ENCODE measurements at regions not wholly inside any gene's neighbourhood (a gene's known extent, or its start where the extent isn't known, plus 50 kb on each side); places are given as distances from the start of the nearest gene placed in this dataset.

GRCh38 chr2:84031312-84032050 is 427.6 kb downstream of the SUCLG1 start:
- no peak overlapping the region for H3K27ac ChIP-seq
- TF ChIP-seq CTCF (IDR thresholded peaks at IDR 0.05), result no peak
- no peak for TF ChIP-seq ZFX (IDR thresholded peaks at IDR 0.05; ENCODE audit: borderline replicate concordance)

GRCh38 chr2:84029903-84030575 is 429.0 kb downstream of the SUCLG1 start:
- TF ChIP-seq ZFX (IDR thresholded peaks at IDR 0.05; ENCODE audit: borderline replicate concordance), result no peak
- no peak for TF ChIP-seq CTCF (IDR thresholded peaks at IDR 0.05)
- H3K27ac ChIP-seq, result no peak overlapping the region

GRCh38 chr2:84026818-84027217 is 432.3 kb downstream of the SUCLG1 start:
- TF ChIP-seq CTCF (IDR thresholded peaks at IDR 0.05) (no peak), ZFX (IDR thresholded peaks at IDR 0.05; ENCODE audit: borderline replicate concordance) (no peak)
- no peak overlapping the region for H3K27ac ChIP-seq

GRCh38 chr2:84022810-84023431 is 436.2 kb downstream of the SUCLG1 start:
- H3K27ac ChIP-seq, result no peak overlapping the region
- TF ChIP-seq CTCF (IDR thresholded peaks at IDR 0.05), result peak; percentile 87
- no peak for TF ChIP-seq ZFX (IDR thresholded peaks at IDR 0.05; ENCODE audit: borderline replicate concordance)

GRCh38 chr2:84017010-84017409 is 442.1 kb downstream of the SUCLG1 start:
- TF ChIP-seq ZFX (IDR thresholded peaks at IDR 0.05; ENCODE audit: borderline replicate concordance), result no peak
- no peak for TF ChIP-seq CTCF (IDR thresholded peaks at IDR 0.05)
- H3K27ac ChIP-seq, result no peak overlapping the region

GRCh38 chr2:84016183-84016582 is 442.9 kb downstream of the SUCLG1 start:
- TF ChIP-seq ZFX (IDR thresholded peaks at IDR 0.05; ENCODE audit: borderline replicate concordance) (no peak), CTCF (IDR thresholded peaks at IDR 0.05) (no peak)
- H3K27ac ChIP-seq, result no peak overlapping the region

- no peak overlapping the region for H3K27ac ChIP-seq
- no peak for TF ChIP-seq CTCF (IDR thresholded peaks at IDR 0.05)
- TF ChIP-seq ZFX (IDR thresholded peaks at IDR 0.05; ENCODE audit: borderline replicate concordance), result no peak
Observed at GRCh38 chr2:83997889-83998288, 461.2 kb downstream of the SUCLG1 start.

Data from 22Rv1 (cell line).